GM12878 (cell line): ENCODE measurements at regions not wholly inside any gene's neighbourhood (a gene's known extent, or its start where the extent isn't known, plus 50 kb on each side); places are given as distances from the start of the nearest gene placed in this dataset.

Experiments used
- ATAC-seq: fragments of 200-7000 bp; cut with Tn5 transposase; 3 replicates; pipeline ENCODE4 v1.9.1; 2020; ENCODE audit warnings: mild to moderate bottlenecking, moderate library complexity
- BruUV-seq: library from RNA; stranded (reverse); fragments of 400-500 nt; replicated peaks from 2 replicates; lab custom pipeline; 2021; lab: Mats Ljungman, UMichigan
- CTCF ChIA-PET: fragments of 300-600 bp; sonication (Branson Sonifier 250); formaldehyde crosslinking; extraction: SDS; loops from one replicate; lab custom pipeline; 2021; ENCODE audit warnings: inconsistent platforms; lab: Yijun Ruan, JAX
- POLR2A ChIA-PET: fragments of 350-600 bp; formaldehyde crosslinking; extraction: SDS; loops from one replicate; lab custom pipeline; 2021; ENCODE audit warnings: inconsistent platforms; lab: Charles Lee
- RAD21 ChIA-PET: fragments of 300-600 bp; sonication (Branson Sonifier 250); formaldehyde crosslinking; loops from one replicate; lab custom pipeline; 2023; ENCODE audit warnings: antibody characterized with exemption; ENCODE audit not compliant: unreplicated experiment; lab: Charles Lee
- SMC1A ChIA-PET: fragments of 300-600 bp; sonication (Branson Sonifier 250); formaldehyde crosslinking; loops from one replicate; lab custom pipeline; 2023; ENCODE audit not compliant: unreplicated experiment, uncharacterized antibody; lab: Charles Lee
- DNase-seq: peaks from one replicate; pipeline ENCODE4 v3.0.0-alpha.2; 2011; ENCODE audit warnings: low read depth, low spot score
- FAIRE-seq: peaks from 3 replicates; lab custom pipeline; 2011; peaks lifted over from hg19 to GRCh38; lab: Jason Lieb, UNC
- H2AFZ ChIP-seq: 2 replicates; pipeline ENCODE4 v1.6.0; 2011; ENCODE audit warnings: low read depth, low read length, control low read depth; ENCODE audit not compliant: control insufficient read depth
- H3K27ac ChIP-seq: 2 replicates; pipeline ENCODE4 v1.5.1; 2011; ENCODE audit warnings: control low read depth; ENCODE audit not compliant: control insufficient read depth, insufficient read depth
- H3K27me3 ChIP-seq, 2 experiments: replicated peaks in 1 of 2; 2 replicates each; pipeline versions ENCODE4 v1.6.0 to v1.6.1; 2011; ENCODE audit warnings: low read length in 1 of 2; ENCODE audit not compliant: control insufficient read depth in 2 of 2, insufficient read depth in 2 of 2
- H3K36me3 ChIP-seq, 2 experiments: 2 replicates each; pipeline ENCODE4 v1.5.1; 2011; ENCODE audit warnings: low read length in 1 of 2; ENCODE audit not compliant: control insufficient read depth in 2 of 2, insufficient read depth in 2 of 2
- H3K4me1 ChIP-seq: 2 replicates; pipeline ENCODE4 v1.6.1; 2011; ENCODE audit warnings: mild to moderate bottlenecking, low read length, moderate library complexity, mixed read lengths; ENCODE audit not compliant: control insufficient read depth, insufficient read depth
- H3K4me2 ChIP-seq: 2 replicates; pipeline ENCODE4 v1.6.0; 2011; ENCODE audit warnings: control low read depth; ENCODE audit not compliant: control insufficient read depth, insufficient read depth
- H3K4me3 ChIP-seq: fragments of 200-600 bp; sonication (generic); 2 replicates; pipeline ENCODE4 v1.5.1; 2016
- H3K79me2 ChIP-seq: 2 replicates; pipeline ENCODE4 v1.6.0; 2011; ENCODE audit warnings: low read length; ENCODE audit not compliant: control insufficient read depth, insufficient read depth
- H3K9ac ChIP-seq: 2 replicates; pipeline ENCODE4 v1.8.0; 2011; ENCODE audit warnings: low read length, control low read depth, mixed read lengths; ENCODE audit not compliant: control insufficient read depth, insufficient read depth
- H3K9me3 ChIP-seq: replicated peaks from 3 replicates; pipeline ENCODE4 v1.5.1; 2011; ENCODE audit warnings: mild to moderate bottlenecking, low read length; ENCODE audit not compliant: control insufficient read depth, insufficient read depth
- H4K20me1 ChIP-seq: 2 replicates; pipeline ENCODE4 v1.6.0; 2011; ENCODE audit not compliant: control insufficient read depth, insufficient read depth
- ATF7 ChIP-seq: fragments of 450-650 bp; IDR thresholded peaks from 2 replicates; pipeline ENCODE4 v1.6.1; 2016; ENCODE audit warnings: low read depth, mild to moderate bottlenecking
- BHLHE40 ChIP-seq, 2 experiments: fragments of 450-650 bp in 1 of 2; IDR thresholded peaks; 2 replicates each; pipeline ENCODE4 v1.6.1; 2011 to 2017; ENCODE audit warnings: low read depth in 2 of 2, borderline replicate concordance in 1 of 2, improper control_type of control experiment in 1 of 2, low read length in 1 of 2, mild to moderate bottlenecking in 1 of 2
- CREM ChIP-seq: IDR thresholded peaks from 2 replicates; pipeline ENCODE4 v1.6.1; 2014; ENCODE audit warnings: antibody characterized with exemption, low read depth
- ETV6 ChIP-seq, 2 experiments: fragments of 450-650 bp in 1 of 2; IDR thresholded peaks in 1 of 2; conservative IDR thresholded peaks in 1 of 2; 2 replicates each; pipeline ENCODE4 v1.6.1; 2014; ENCODE audit warnings: antibody characterized with exemption in 1 of 2, borderline replicate concordance in 1 of 2, low read depth in 1 of 2, mild to moderate bottlenecking in 1 of 2, moderate library complexity in 1 of 2
- IRF4 ChIP-seq: IDR thresholded peaks from 2 replicates; pipeline ENCODE4 v1.6.1; 2011; ENCODE audit warnings: low read depth, low read length
- JUNB ChIP-seq: IDR thresholded peaks from 2 replicates; pipeline ENCODE4 v1.6.1; 2016; ENCODE audit warnings: antibody characterized with exemption, mild to moderate bottlenecking
- JUND ChIP-seq: IDR thresholded peaks from 2 replicates; pipeline ENCODE4 v1.6.1; 2012; ENCODE audit warnings: low read depth, mild to moderate bottlenecking, low read length, improper control_type of control experiment, moderate library complexity
- MEF2B ChIP-seq: fragments of 450-650 bp; IDR thresholded peaks from 2 replicates; pipeline ENCODE4 v1.6.1; 2018; ENCODE audit warnings: mild to moderate bottlenecking, moderate library complexity; ENCODE audit not compliant: partially characterized antibody, poor library complexity, severe bottlenecking
- MYC ChIP-seq: IDR thresholded peaks from 2 replicates; pipeline ENCODE4 v1.6.1; 2011; ENCODE audit warnings: mild to moderate bottlenecking, low read length, moderate library complexity, inconsistent platforms; ENCODE audit not compliant: insufficient read depth, insufficient replicate concordance, insufficient read length, severe bottlenecking
- RB1 ChIP-seq: fragments of 450-650 bp; formaldehyde crosslinking; IDR thresholded peaks from 2 replicates; pipeline ENCODE4 v1.6.1; 2017; ENCODE audit warnings: mild to moderate bottlenecking, borderline replicate concordance
- RELA ChIP-seq: fragments of 450-650 bp; IDR thresholded peaks from 2 replicates; pipeline ENCODE4 v1.8.0; 2014; ENCODE audit warnings: borderline replicate concordance; ENCODE audit not compliant: partially characterized antibody
- SMC3 ChIP-seq: IDR thresholded peaks from 2 replicates; pipeline ENCODE4 v1.6.1; 2011; ENCODE audit warnings: low read length, improper control_type of control experiment, borderline replicate concordance
- SPI1 ChIP-seq: IDR thresholded peaks from 2 replicates; pipeline ENCODE4 v1.6.1; 2011; ENCODE audit warnings: low read depth, mild to moderate bottlenecking, low read length, moderate library complexity, borderline replicate concordance; ENCODE audit not compliant: insufficient read depth
- SREBF1 ChIP-seq: IDR thresholded peaks from 2 replicates; pipeline ENCODE4 v1.6.1; 2012; ENCODE audit warnings: mild to moderate bottlenecking, low read length
- SRF ChIP-seq, 2 experiments: IDR thresholded peaks; 2 replicates each; pipeline ENCODE4 v1.6.1; 2011; ENCODE audit warnings: low read depth in 2 of 2, low read length in 2 of 2, mild to moderate bottlenecking in 1 of 2, moderate library complexity in 1 of 2
- STAT1 ChIP-seq: fragments of 450-650 bp; conservative IDR thresholded peaks from 2 replicates; pipeline ENCODE4 v1.6.1; 2014; ENCODE audit warnings: antibody characterized with exemption, mild to moderate bottlenecking
- WGBS: methylation state at CpG from one replicate; pipeline ENCODE4 v1.1.6; 2016; ENCODE audit warnings: low lambda C conversion rate; ENCODE audit not compliant: insufficient replicate concordance, insufficient coverage; ENCODE audit errors: missing lambda C conversion rate; 5-methylcytosine and 5-hydroxymethylcytosine counted together
- in situ Hi-C: fragments of 300-500 bp; cut with MboI; formaldehyde crosslinking; loops from 9 replicates; pipeline ENCODE4 v1.14.3; 2018; ENCODE audit warnings: mixed read lengths
- intact Hi-C: fragments of 100-400 bp; cut with micrococcal nuclease; formaldehyde crosslinking; loops from one replicate; pipeline ENCODE4 v1.14.2; 2022; ENCODE audit not compliant: unreplicated experiment
- TF ChIP-seq, protein P1 (sequence below): IDR thresholded peaks from 2 replicates; pipeline ENCODE4 v1.6.1; 2012; ENCODE audit warnings: low read length, inconsistent platforms

DNA sequence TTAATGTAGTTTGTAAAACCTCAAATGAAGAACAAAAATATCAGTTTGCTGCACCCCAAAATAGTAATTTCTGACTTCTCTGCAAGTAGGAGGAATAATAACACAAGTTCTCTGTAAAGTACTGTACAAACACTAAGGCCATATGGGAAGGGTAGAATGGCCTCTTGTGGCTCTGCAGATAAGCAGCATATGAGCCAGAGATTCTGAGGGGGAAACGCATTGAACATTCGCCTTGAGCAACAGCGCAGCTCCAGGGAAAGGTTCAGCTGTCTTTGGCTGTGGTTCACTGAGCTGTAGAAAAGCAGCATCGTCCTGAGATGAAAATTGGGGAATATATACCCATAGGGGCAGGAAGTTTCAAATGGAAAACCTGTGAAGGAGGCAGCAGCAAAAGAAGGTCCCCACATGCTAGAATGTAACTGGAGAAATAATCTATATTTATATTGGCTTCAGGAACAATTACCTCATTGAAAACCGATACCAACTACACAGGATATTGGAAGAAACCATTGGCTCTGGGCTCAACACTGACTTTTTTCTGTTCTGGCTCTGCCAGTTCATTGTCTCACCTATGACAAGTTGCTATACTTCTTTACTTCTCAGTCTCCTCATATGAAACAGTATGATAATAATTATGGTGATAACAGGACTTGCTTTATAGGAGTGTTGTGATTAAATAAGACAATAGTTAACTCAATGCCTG is 357.6 kb upstream of the CPEB2 start (continued):
- TF ChIP-seq RB1 = no peak
- no peak for TF ChIP-seq SMC3

DNA sequence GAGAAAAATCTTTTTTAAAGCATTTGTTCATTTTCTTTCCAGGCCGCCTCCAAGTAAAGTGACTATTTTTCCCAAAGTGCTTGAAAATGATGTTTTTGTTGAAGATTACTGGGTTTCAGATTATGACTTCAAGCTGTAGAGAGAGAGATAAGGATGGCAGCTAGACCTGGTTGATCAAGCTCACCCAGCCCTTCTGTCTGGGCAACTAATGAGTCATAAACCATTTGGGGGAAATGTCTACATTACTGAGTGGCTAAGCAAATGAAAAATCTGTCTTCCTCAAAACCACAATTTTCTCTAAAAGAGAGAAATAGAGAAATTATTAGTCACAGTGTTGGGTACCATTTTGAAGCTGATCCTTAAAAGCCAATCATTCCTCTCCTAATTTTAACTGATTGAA is 355.4 kb upstream of the CPEB2 start:
- Histone ChIP-seq H3K9ac (no peak overlapping the region), H3K4me3 (no peak overlapping the region), H3K36me3 (no peaks in the 10 kb centered on the region), H2AFZ (no peak overlapping the region), H3K4me2 (no peak overlapping the region), H3K27me3 (no peaks in the 10 kb centered on the region), H3K27ac (no peak overlapping the region), H3K9me3 (no peaks in the 10 kb centered on the region), H3K4me1 (no peaks in the 10 kb centered on the region), H3K79me2 (no peaks in the 10 kb centered on the region), H4K20me1 (no peaks in the 10 kb centered on the region)
- intact Hi-C loops = no loop called here
- ChIA-PET RAD21 (no interaction called here), SMC1A (no interaction called here), POLR2A (no interaction called here), CTCF (no interaction called here)
- in situ Hi-C loops = no loop called here
- no TSS peak for BruUV-seq
- no peak for ATAC-seq
- no peak for TF ChIP-seq JUND
- no peak for TF ChIP-seq SREBF1
- TF ChIP-seq SRF (IDR thresholded peaks at IDR 0.05; ENCODE audit: low read depth in 2 of 2, low read length in 2 of 2) = no peak
- no peak for TF ChIP-seq BHLHE40 (IDR thresholded peaks at IDR 0.05; ENCODE audit: borderline replicate concordance in 1 of 2, low read depth in 2 of 2, low read length in 1 of 2)
- no peak for TF ChIP-seq RELA
- no peak for TF ChIP-seq SMC3
- TF ChIP-seq MEF2B = no peak
- no peak for TF ChIP-seq SPI1
- TF ChIP-seq CREM = no peak
- no peak for TF ChIP-seq MYC
- TF ChIP-seq ATF7 = no peak
- TF ChIP-seq ETV6 (conservative IDR thresholded peaks at IDR 0.05 in 1 of 2, IDR thresholded peaks at IDR 0.05 in 1 of 2; ENCODE audit: borderline replicate concordance in 1 of 2, low read depth in 1 of 2) = no peak
- no peak for TF ChIP-seq STAT1
- no peak for TF ChIP-seq JUNB
- no peak for TF ChIP-seq IRF4
- TF ChIP-seq, protein P1, sequence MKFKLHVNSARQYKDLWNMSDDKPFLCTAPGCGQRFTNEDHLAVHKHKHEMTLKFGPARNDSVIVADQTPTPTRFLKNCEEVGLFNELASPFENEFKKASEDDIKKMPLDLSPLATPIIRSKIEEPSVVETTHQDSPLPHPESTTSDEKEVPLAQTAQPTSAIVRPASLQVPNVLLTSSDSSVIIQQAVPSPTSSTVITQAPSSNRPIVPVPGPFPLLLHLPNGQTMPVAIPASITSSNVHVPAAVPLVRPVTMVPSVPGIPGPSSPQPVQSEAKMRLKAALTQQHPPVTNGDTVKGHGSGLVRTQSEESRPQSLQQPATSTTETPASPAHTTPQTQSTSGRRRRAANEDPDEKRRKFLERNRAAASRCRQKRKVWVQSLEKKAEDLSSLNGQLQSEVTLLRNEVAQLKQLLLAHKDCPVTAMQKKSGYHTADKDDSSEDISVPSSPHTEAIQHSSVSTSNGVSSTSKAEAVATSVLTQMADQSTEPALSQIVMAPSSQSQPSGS = no peak
- no peak for DNase-seq
- WGBS = 64% methylated on average over 1 of the region's 1 CpG
- FAIRE-seq = no peak
